Stomach (tissue), 4 donors: ENCODE measurements at regions not wholly inside any gene's neighbourhood (a gene's known extent, or its start where the extent isn't known, plus 50 kb on each side); places are given as distances from the start of the nearest gene placed in this dataset.

Experiments
- CTCF ChIP-seq, 7 experiments: fragments of 450-650 bp in 4 of 7; fragments of 200-600 bp in 3 of 7; sonication (generic) in 3 of 7; IDR thresholded peaks; one replicate each; pipeline ENCODE4 v1.5.1; 2016 to 2019; ENCODE audit warnings: antibody characterized with exemption in 7 of 7, control low read depth in 2 of 7, mild to moderate bottlenecking in 1 of 7
- EP300 ChIP-seq: sonication (generic); formaldehyde crosslinking; IDR thresholded peaks from one replicate; pipeline ENCODE4 v1.6.1; 2017; ENCODE audit warnings: antibody characterized with exemption
- POLR2A ChIP-seq, 4 donors: fragments of 450-650 bp; IDR thresholded peaks; one replicate each; pipeline ENCODE4 v1.6.1; 2016; ENCODE audit warnings: antibody characterized with exemption in 4 of 4, control low read depth in 2 of 4, mild to moderate bottlenecking in 1 of 4, moderate library complexity in 1 of 4
- POLR2AphosphoS5 ChIP-seq, 3 donors: sonication (generic); formaldehyde crosslinking; IDR thresholded peaks; one replicate each; pipeline ENCODE4 v1.6.1; 2016; ENCODE audit warnings: antibody characterized with exemption in 3 of 3

GRCh38 chr6:86765211-86765610, 172.1 kb upstream of the HTR1E start:
- TF ChIP-seq CTCF (IDR thresholded peaks at IDR 0.05): no peak
- no peak for TF ChIP-seq POLR2A (IDR thresholded peaks at IDR 0.05)
- no peak for TF ChIP-seq EP300
- TF ChIP-seq POLR2AphosphoS5 (IDR thresholded peaks at IDR 0.05): no peak
